ENCODE measurements at regions not wholly inside any gene's neighbourhood (a gene's known extent, or its start where the extent isn't known, plus 50 kb on each side); places are given as distances from the start of the nearest gene placed in this dataset.

GRCh38 chr2:155157065-155157464, 458.6 kb downstream of the KCNJ3 start:
- no peak for DNase-seq (ENCODE audit: low read depth)

GRCh38 chr2:155151945-155152344, 453.4 kb downstream of the KCNJ3 start:
- DNase-seq (ENCODE audit: low read depth), result no peak

GRCh38 chr2:155151472-155151871, 453.0 kb downstream of the KCNJ3 start:
- DNase-seq (ENCODE audit: low read depth), result no peak

GRCh38 chr2:155145758-155146229, 447.3 kb downstream of the KCNJ3 start:
- DNase-seq (ENCODE audit: low read depth), result no peak

GRCh38 chr2:155141418-155141817, 442.9 kb downstream of the KCNJ3 start:
- no peak for DNase-seq (ENCODE audit: low read depth)

- no peak for DNase-seq (ENCODE audit: low read depth)
Measured at GRCh38 chr2:155125585-155126230, 427.2 kb downstream of the KCNJ3 start.

GRCh38 chr2:155115846-155116245, 417.4 kb downstream of the KCNJ3 start:
- no peak for DNase-seq (ENCODE audit: low read depth)

- no peak for DNase-seq (ENCODE audit: low read depth)
Measured at GRCh38 chr2:155111070-155111469, 412.6 kb downstream of the KCNJ3 start.

- DNase-seq (ENCODE audit: low read depth), result no peak
Measured at GRCh38 chr2:155109527-155109926, 411.0 kb downstream of the KCNJ3 start.

- no peak for DNase-seq (ENCODE audit: low read depth)
Measured at GRCh38 chr2:155100261-155100660, 401.8 kb downstream of the KCNJ3 start.

- no peak for DNase-seq (ENCODE audit: low read depth)
Measured at GRCh38 chr2:155099784-155100183, 401.3 kb downstream of the KCNJ3 start.

GRCh38 chr2:155095613-155096012, 397.1 kb downstream of the KCNJ3 start:
- DNase-seq (ENCODE audit: low read depth), result no peak

- DNase-seq (ENCODE audit: low read depth), result no peak
Measured at GRCh38 chr2:155080373-155080772, 381.9 kb downstream of the KCNJ3 start.

- DNase-seq (ENCODE audit: low read depth), result no peak
Measured at GRCh38 chr2:155070489-155070888, 372.0 kb downstream of the KCNJ3 start.

GRCh38 chr2:155062922-155063258, 364.4 kb downstream of the KCNJ3 start:
- no peak for DNase-seq (ENCODE audit: low read depth)

- DNase-seq (ENCODE audit: low read depth), result no peak
Measured at GRCh38 chr2:155062250-155062921, 363.9 kb downstream of the KCNJ3 start.

GRCh38 chr2:155060896-155061295, 362.4 kb downstream of the KCNJ3 start:
- DNase-seq (ENCODE audit: low read depth), result no peak

- DNase-seq (ENCODE audit: low read depth), result no peak
Measured at GRCh38 chr2:155054712-155055111, 356.2 kb downstream of the KCNJ3 start.

- no peak for DNase-seq (ENCODE audit: low read depth)
Measured at GRCh38 chr2:155043097-155043496, 344.6 kb downstream of the KCNJ3 start.

GRCh38 chr2:155035308-155035707, 336.8 kb downstream of the KCNJ3 start:
- DNase-seq (ENCODE audit: low read depth), result no peak

GRCh38 chr2:155033652-155034051, 335.2 kb downstream of the KCNJ3 start:
- DNase-seq (ENCODE audit: low read depth), result no peak

- no peak for DNase-seq (ENCODE audit: low read depth)
Measured at GRCh38 chr2:155030296-155030695, 331.8 kb downstream of the KCNJ3 start.

- no peak for DNase-seq (ENCODE audit: low read depth)
Measured at GRCh38 chr2:155026651-155027174, 328.2 kb downstream of the KCNJ3 start.

GRCh38 chr2:155023674-155024073, 325.2 kb downstream of the KCNJ3 start:
- no peak for DNase-seq (ENCODE audit: low read depth)
